Nephron progenitor cell (in vitro differentiated cells): ENCODE measurements at regions not wholly inside any gene's neighbourhood (a gene's known extent, or its start where the extent isn't known, plus 50 kb on each side); places are given as distances from the start of the nearest gene placed in this dataset.

Experiments used
- DNase-seq: peaks from one replicate; pipeline ENCODE4 v3.0.0; 2021
- H3K27ac Mint-ChIP-seq: 2 replicates; pipeline ENCODE4 v1.8.0; 2021; ENCODE audit warnings: mild to moderate bottlenecking, moderate library complexity, mixed read lengths
- H3K27me3 Mint-ChIP-seq: 2 replicates; pipeline ENCODE4 v1.8.0; 2021; ENCODE audit warnings: mild to moderate bottlenecking, low read depth, mixed read lengths; ENCODE audit not compliant: poor library complexity
- H3K36me3 Mint-ChIP-seq: 2 replicates; pipeline ENCODE4 v1.8.0; 2021; ENCODE audit warnings: low read depth, mixed read lengths
- H3K4me1 Mint-ChIP-seq: 2 replicates; pipeline ENCODE4 v1.8.0; 2021; ENCODE audit warnings: mixed read lengths
- H3K4me3 Mint-ChIP-seq: 2 replicates; pipeline ENCODE4 v1.8.0; 2021; ENCODE audit warnings: mild to moderate bottlenecking, moderate library complexity, mixed read lengths
- H3K9me3 Mint-ChIP-seq: 2 replicates; pipeline ENCODE4 v1.8.0; 2021; ENCODE audit warnings: mild to moderate bottlenecking, moderate library complexity, mixed read lengths
- TF ChIP-seq, protein P1 (sequence below): fragments of 200-600 bp; sonication (generic); IDR thresholded peaks from 2 replicates; pipeline ENCODE4 v1.5.0; 2021; ENCODE audit warnings: antibody characterized with exemption

GRCh38 chr1:83691953-83692500 lies 306.9 kb downstream of the TTLL7 start:
- TF ChIP-seq, protein P1, sequence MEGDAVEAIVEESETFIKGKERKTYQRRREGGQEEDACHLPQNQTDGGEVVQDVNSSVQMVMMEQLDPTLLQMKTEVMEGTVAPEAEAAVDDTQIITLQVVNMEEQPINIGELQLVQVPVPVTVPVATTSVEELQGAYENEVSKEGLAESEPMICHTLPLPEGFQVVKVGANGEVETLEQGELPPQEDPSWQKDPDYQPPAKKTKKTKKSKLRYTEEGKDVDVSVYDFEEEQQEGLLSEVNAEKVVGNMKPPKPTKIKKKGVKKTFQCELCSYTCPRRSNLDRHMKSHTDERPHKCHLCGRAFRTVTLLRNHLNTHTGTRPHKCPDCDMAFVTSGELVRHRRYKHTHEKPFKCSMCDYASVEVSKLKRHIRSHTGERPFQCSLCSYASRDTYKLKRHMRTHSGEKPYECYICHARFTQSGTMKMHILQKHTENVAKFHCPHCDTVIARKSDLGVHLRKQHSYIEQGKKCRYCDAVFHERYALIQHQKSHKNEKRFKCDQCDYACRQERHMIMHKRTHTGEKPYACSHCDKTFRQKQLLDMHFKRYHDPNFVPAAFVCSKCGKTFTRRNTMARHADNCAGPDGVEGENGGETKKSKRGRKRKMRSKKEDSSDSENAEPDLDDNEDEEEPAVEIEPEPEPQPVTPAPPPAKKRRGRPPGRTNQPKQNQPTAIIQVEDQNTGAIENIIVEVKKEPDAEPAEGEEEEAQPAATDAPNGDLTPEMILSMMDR = no peak
- Mint-ChIP-seq H3K36me3 (peaks cover 23% of the 10 kb centered on the region), H3K27ac (peak overlapping the region; percentile 69), H3K9me3 (peaks cover 38% of the 10 kb centered on the region), H3K4me1 (peaks cover 48% of the 10 kb centered on the region), H3K27me3 (peaks cover 54% of the 10 kb centered on the region), H3K4me3 (peak overlapping the region; percentile 83)
- no peak for DNase-seq

DNA sequence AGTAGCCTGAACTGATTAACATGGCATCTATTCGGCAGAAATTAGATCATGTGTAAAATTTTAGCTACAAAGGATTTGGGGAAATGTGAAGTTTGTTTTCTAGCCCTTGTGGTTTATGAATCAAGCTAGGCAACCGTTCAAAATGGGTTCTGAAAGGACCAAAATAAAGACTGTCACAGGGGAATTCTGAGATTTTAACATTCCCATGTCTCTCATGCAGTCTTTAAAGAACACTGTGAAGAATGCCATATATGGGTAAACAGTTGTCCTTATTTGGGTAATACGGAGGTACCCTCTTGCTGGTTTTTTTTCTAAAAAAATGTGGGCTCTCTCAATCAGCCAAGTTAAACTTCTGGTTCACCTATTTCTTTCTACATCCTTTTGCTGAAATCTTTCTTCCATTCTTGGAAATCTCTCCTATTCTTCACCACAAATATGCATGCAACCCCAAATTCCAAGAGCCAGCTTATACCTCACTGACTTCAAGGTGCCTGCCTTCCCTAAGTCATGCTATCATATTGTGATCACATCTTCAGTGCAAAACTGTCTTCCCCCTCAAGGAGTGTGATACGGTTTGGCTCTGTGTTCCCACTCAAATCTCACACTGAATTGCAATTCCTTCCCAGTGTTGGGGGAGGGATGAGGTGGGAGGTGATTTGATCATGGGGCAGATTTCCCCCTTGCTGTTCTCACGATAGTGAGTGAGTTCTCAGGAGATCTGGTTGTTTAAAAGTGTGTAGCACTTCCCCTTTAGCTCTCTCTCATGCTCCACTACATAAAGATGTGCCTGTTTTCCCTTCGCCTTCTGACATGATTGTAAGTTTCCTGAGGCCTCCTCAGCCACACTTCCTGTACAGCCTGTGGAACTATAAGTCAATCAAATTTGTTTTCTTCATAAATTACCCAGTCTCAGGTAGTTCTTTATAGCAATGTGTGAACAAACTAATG lies 308.7 kb downstream of the TTLL7 start:
- DNase-seq = no peak
- no peak overlapping the region for H3K4me3 Mint-ChIP-seq
- H3K4me1 Mint-ChIP-seq = peaks cover 44% of the 10 kb centered on the region
- no peak overlapping the region for H3K27ac Mint-ChIP-seq
- TF ChIP-seq, protein P1 = no peak
- peaks cover 48% of the 10 kb centered on the region for H3K9me3 Mint-ChIP-seq
- peaks cover 37% of the 10 kb centered on the region for H3K27me3 Mint-ChIP-seq
- H3K36me3 Mint-ChIP-seq = peaks cover 23% of the 10 kb centered on the region

DNA sequence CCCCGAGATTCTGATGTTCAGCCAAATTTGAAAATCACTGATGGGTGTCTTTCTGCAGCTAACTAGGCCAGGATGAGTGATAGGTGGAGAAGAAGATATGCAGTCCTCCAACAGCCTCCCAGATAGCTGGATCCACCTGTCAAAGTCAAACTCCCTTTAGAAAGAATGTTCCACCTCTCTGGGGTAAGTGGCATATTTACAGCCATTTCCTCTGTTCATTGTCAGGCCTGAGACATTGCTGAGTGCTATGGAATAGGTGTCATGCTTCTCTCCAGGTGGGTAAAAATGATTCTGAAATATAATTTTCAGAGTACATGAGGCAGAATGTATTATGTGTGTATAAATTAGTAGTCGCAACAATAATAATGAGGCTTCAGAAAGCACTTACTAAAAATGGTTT lies 316.8 kb downstream of the TTLL7 start:
- TF ChIP-seq, protein P1 = no peak
- H3K4me1 Mint-ChIP-seq = no peaks in the 10 kb centered on the region
- H3K36me3 Mint-ChIP-seq = no peaks in the 10 kb centered on the region
- peaks cover 13% of the 10 kb centered on the region for H3K9me3 Mint-ChIP-seq
- no peak overlapping the region for H3K27ac Mint-ChIP-seq
- H3K4me3 Mint-ChIP-seq = no peak overlapping the region
- peaks cover 20% of the 10 kb centered on the region for H3K27me3 Mint-ChIP-seq
- DNase-seq = no peak

DNA sequence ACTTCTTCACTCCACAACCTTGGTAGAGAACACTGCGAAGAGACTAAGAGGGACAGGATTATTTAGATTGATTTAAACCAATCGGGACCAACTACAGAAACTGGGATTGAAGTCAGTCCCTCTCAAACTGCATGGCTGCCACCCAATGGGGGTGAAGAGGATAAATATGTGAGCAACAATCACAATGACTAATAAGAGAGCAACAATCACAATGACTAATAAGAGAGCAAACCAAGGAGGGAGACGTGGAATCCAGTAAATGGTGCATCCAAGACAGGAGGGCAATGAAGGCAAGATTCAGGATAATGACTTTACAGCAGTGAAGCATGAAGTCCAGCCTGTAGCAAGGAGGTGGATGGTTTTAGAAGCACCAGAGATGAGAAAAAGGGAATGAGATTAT lies 322.8 kb downstream of the TTLL7 start:
- Mint-ChIP-seq H3K9me3 (peaks cover 6% of the 10 kb centered on the region), H3K4me1 (peaks cover 6% of the 10 kb centered on the region), H3K36me3 (no peaks in the 10 kb centered on the region), H3K27ac (no peak overlapping the region), H3K27me3 (peaks cover 8% of the 10 kb centered on the region), H3K4me3 (no peak overlapping the region)
- TF ChIP-seq, protein P1 = no peak
- no peak for DNase-seq

- Mint-ChIP-seq H3K27me3 (peaks cover 9% of the 10 kb centered on the region), H3K4me3 (no peak overlapping the region), H3K4me1 (peaks cover 6% of the 10 kb centered on the region), H3K9me3 (peaks cover 22% of the 10 kb centered on the region), H3K36me3 (peaks cover 6% of the 10 kb centered on the region), H3K27ac (no peak overlapping the region)
- TF ChIP-seq, protein P1 = no peak
- no peak for DNase-seq
Measured at GRCh38 chr1:83673312-83673711, 325.6 kb downstream of the TTLL7 start.
